ENCODE measurements at regions not wholly inside any gene's neighbourhood (a gene's known extent, or its start where the extent isn't known, plus 50 kb on each side); places are given as distances from the start of the nearest gene placed in this dataset.
"Not testable (repeated sequence)": the region's sequence is repeated elsewhere in the genome, so short reads cannot be mapped to it uniquely, and the experiment has no call there.

DNA sequence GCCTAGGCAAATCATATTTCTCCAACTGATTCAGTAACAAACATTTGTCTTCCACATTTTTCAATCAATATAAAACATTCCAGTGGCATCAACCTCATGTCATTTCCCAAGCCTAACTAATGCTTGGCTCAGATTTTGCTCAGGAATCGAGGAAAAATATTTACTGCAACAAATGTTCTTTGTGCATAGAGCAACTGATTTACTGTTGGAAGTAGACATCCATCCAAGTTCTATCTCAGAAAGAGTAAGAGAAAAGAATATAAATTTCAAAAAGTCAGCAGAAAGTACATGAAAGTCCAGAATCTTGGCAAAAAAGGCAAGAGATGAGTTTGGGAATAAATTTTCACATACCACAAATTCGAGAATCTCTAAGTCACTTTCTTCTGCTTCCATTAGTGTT lies 2245.0 kb upstream of the RAG2 start:
- no peak for DNase-seq

DNA sequence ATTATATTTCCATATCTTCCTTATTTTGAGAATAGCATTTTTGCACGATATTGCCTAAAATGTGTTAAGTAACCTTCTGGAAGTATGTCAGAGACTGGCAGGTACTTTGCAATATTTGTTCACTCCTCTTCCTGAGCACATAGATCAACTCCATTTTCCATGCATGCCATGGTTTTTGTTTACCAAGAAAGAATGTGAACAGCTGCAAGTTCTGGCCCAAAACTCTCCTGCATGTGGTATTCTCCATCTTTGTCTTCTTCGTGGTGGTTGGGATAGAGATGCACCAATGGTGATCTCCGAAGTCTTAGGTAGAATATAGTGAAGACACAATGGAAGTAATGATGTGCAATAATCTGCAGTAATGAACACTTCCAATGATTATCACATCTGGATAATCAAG lies 2241.0 kb upstream of the RAG2 start:
- no peak for DNase-seq

DNA sequence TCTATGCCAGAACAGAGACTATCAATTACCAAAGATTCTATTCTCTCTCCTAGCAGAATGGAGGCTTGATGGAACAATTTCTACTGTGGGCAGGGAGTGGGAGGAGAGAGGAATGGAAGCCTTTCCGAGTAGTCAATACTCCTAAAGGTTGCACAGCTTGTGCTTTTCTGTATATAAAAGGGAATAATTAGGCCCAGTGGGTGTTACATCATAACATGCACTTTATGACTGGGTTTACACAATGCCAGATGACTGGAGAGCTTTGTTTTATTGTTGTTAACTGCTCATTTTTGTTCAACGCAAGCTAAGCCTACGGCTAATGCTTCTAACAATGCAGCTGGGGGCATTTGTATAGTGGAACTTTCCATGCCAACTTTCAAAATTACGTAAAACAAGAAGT lies 2237.9 kb upstream of the RAG2 start:
- DNase-seq: no peak

DNA sequence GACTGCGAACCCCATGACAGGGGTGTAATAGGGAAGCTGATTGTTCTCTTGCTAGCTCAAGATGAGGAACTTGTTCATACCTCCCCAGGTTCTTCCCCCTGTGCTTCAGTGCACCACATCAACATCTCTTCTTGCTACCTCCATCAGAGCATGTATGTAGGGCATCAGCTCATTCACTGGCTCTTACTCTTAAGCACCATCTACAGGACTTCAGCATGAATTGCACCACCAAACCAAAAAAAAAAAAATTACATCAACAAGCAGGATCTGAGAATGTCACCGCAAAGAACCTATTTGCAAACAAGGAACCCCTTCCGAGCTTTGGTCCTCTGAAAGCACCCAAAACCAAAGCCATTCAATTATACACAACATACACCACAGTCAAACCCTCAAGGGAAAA lies 2226.5 kb upstream of the RAG2 start:
- no peak for DNase-seq

DNA sequence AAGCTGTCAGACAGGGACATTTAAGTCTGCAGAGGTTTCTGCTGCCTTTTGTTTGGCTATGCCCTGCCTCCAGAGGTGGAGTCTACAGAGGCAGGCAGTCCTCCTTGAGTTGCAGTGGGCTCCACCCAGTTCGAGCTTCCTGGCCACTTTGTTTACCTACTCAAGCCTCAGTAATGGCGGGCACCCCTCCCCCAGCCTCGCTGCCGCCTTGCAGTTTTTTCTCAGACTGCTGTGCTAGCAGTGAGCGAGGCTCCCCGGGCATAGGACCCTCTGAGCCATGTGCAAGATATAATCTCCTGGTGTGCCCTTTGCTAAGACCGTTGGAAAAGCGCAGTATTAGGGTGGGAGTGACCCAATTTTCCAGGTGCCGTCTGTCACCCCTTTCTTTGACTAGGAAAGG lies 2223.8 kb upstream of the RAG2 start:
- not testable (repeated sequence) for DNase-seq

DNA sequence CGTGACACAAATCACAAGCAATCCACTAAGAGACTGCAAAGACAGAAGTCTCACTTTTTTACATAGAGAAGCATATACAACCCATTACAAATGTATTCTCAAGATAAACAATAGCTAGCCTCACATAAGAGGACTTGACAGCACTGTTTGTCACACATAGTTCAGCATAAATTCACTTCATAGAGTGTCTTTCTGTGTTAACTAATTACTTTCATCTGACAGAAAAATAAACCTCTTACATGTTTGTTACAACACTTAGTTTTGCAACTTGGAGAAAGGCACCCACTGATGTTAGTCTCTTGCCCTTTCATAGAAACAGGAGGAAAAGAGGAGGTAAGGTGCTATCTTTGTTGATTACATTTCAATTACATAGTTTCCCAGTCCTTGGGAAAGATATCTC lies 2221.9 kb upstream of the RAG2 start:
- DNase-seq: no peak

DNA sequence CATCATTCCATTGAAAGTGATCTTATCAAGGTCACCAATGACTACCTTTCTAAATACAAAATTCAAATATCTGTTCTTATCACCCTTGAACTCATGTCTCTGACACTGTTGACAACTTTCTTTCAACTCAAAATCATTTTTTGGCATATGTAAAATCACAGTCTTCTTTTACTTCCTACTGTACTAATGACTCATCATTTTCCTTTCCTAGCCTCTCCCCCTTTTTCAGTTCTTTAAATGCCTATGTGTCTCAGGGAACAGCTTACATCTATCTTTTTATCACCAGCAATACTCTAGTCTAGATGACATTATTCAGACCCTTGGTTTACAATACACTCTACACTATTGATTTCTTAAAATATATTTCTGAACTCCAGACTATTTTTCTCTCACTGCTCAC lies 2220.7 kb upstream of the RAG2 start:
- DNase-seq: no peak

DNA sequence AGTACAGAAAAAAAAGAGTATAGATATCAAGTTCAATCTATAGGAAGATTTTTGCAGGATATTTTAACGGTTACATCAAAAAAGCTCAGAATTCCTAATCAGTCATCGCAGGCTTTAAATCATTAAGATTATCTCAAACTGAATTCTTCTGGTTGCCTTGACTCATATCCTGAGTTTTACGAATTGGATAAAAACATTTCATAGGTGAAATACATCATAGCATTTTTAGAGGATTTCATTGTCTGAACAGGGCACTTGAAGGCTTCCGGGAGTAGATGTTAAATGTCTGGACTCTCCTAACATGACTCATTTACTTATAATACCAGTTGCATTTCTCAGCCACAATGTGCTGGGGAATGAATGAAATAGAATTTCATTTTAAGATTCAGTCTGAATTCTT lies 2216.6 kb upstream of the RAG2 start:
- DNase-seq: no peak

DNA sequence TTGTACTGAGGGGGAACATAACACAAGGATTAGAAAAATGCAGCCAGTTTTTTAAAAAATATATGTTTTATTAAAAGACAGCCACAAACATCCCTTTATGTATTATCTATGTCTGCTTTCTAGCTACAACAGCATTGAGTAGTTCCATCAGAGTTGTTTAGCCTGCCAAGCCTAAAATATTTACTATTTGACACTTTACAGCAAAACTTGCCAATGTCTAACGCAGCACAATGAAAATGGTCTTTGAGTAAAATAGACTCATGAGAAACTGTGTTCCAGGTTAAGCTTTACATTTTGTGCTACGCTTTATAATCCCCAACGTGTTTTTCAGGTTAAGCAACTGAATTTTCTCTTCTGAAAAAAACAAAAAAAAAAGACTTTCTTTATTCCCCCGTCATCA lies 2211.5 kb upstream of the RAG2 start:
- DNase-seq: no peak

DNA sequence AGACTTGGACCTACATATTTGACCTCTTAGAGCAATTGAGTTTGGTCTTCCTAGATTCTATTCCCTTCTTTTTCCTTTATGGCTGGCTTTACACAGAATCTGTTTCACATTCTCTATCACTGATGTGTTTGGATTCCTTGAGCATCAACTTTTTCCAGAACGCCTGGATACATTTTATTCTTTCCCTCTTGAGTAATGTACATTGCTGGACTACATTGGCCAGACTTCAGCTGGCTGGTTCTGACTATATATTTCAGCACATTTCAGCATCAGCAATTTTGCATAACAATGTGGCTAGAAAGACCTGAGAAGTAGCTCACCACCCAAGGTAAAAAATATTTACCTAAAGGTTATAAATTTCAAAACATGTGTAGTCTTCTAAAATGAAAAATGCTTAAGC lies 2198.2 kb upstream of the RAG2 start:
- no peak for DNase-seq

DNA sequence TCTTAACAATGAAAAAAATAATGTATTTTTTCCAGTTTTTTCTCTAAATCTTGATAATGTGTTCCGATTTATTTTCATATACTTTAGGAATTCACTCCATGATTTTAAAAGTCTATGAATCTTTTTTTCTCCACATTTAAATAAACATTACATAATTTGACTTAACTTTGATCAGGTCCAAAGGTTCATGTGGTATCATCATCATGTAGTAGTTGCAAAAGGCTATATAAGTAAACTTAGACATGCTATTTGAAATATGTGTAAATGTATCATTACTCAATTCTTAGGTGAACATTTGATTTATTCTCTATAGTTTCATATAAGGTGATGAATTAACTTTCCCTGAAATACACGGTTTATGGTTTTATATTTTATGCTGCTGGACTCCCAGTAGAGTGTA lies 2197.0 kb upstream of the RAG2 start:
- no peak for DNase-seq

DNA sequence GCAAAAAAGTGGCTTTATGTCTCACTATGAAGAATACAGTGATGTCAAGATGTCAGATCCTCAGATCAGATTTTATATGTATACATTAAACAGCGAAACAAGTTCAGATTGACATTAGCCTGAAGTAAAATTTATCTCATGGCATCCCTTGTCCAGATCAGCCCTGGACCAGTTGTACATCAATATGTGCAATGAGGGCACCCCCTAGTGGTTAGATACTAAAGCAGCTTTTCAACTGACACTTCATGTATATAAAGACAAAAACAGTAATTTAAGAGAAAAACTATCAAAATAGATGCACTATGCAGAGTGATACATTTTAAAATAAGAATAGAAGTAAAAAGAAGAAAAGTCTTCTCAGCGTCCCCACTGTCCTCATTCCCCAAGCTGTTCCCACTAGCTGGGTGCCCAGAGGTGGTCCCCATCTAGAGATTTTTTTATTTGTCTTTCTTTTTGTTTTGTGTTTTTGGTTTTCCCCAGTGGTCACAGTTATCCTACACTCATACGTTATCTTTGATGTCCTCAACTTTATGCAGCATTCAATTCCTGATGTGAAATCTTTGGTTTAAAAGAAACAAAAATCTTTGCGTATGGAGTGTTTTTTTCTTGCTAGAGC lies 2193.4 kb upstream of the RAG2 start:
- DNase-seq: peak; percentile 62

DNA sequence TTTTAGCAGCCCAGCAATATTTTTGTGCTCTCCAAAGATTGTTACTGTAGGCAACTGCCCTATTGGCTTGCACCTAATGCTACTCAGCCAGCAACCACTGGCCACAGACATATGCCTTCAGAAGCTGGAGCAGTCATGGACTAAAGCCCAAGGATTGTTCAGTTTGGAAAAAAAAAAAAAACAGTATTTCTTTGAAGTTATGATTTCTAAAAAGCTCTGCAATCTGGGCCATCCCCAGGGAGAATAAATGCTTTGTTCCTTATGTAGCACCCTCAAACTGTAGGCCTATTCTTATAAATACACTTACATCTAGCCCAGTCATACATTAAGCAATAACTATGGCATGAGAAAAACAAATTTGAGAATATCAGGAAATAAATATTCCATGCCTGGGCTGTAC lies 2190.5 kb upstream of the RAG2 start:
- DNase-seq: no peak

DNA sequence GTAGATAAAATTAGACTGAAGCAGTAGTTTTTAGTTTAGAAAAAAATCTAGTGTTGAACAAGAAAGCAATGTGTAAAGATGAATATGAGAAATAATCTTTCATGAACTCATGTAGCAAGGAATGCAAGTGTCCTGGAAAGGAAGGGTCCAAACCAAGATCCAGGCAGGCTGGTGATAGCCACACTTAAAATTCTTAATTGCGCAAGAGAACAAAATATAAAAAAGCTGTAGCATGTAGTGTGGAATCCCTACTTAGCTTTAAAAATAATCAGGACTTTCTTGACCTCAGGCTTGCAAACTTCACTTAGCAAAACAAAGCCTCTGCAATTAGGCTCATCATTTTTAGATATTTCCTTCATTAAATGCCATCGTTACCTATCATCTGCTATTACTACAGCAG lies 2186.1 kb upstream of the RAG2 start:
- DNase-seq: no peak

DNA sequence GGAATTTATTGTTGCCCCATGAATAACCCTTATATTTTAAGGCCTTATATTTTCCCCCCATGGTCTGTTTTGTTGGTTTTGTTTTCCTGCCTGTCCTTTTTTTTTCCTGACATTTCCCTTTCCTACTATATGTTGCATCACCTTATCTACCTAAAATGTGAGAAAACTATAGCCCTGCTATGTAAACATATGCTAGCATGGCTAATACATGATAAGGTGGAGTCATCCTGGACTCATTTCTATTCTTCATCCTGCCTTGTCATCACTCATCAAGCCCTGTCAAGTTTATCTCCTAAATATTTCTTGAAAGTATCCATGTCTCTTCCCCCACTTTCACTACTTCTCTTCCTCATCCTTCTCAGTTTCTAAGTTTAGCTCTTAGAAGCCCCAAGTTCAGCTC lies 2168.8 kb upstream of the RAG2 start:
- no peak for DNase-seq

DNA sequence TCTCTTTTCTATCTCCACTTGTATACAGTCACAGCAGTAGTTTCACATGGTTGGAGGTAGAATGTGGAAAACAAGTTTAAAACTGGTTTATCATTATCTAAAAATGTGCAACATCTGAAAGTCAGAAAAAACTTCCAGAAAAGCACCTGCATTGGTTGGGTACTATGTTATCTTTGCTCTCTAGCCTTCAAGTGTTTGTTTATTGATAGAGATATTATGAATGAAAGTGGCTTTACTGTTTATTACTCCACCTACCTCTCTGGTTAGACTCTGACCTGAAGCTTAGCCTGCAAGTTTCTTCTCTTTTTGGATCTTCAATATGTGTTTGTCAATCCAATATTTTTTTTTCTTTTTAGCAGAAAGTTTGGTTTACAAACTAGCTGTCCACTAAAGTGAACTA lies 2161.4 kb upstream of the RAG2 start:
- DNase-seq: no peak

DNA sequence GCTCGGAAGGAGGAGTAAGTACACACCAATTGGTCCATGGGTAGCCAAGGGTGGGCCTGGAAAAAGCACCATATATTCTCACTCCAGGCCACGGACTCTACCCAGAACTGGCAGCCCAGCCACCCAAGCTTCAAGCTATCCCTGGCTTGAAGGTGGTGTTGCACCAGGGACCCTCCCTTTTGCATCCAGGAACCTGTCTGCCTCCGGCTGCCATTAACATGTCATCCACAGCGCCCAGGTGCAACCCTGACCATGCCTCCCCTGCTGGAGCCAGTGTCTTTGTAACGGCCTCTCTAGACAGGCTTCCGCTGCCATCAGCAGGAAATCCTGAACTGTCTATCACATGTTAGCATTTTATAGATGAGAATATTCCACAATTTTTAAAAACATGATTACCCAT lies 2158.5 kb upstream of the RAG2 start:
- DNase-seq: no peak

DNA sequence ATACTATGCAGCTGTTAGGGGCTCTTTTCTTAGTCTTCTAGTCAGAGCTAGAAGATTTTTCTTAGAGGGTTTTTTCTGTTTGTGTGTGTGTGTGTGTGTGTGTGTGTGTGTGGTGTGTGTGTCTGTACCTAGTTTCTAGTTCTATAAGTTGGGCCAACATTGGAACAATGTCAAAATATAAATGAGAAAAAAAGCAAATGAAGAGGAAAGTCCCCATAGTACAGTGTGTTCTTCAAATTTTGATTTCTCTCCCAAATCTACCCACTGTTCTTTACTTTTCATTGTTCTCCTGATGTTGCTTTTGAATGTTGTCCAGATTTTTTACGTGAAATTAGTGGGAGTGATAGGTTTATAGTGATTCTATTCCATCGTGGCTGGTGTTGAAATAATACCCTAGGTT lies 2153.4 kb upstream of the RAG2 start:
- DNase-seq: no peak

DNA sequence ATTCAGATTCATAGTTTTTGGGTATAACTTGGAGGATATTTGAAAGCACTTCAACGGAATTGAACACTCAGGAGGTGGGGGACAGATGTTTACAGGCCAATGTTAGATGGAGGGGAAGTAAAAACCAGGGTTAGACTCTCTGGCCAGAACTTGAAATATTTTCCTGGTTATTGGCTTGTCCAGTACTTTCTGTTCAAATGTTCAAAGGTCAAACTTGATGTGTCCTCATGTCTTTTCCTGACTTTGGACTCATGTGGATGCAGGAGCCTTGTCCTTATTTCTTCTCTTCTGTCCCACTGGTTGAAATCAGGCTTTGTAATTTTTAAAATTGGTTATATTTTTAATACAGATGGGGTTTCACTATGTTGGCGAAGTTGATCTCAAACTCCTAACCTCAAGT lies 2148.5 kb upstream of the RAG2 start:
- DNase-seq: not testable (repeated sequence)

DNA sequence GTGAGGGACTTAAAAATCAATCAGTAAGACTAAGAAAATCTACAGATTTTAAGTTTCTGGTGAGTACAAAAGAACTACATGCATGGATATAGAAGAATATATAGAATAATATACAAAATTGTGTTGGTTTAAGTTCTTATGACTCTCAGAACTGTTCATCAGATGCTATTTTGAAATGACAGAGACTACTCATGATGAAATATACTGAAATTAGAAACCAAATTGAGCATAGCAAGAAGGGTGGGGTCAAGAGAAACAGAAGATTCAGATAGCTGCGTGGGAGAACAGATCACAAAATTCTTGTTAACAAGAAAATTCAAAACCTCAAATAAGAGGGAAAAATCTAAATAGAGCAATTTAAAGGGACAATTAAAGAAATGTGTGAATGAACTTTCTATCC lies 2125.3 kb upstream of the RAG2 start:
- no peak for DNase-seq

DNA sequence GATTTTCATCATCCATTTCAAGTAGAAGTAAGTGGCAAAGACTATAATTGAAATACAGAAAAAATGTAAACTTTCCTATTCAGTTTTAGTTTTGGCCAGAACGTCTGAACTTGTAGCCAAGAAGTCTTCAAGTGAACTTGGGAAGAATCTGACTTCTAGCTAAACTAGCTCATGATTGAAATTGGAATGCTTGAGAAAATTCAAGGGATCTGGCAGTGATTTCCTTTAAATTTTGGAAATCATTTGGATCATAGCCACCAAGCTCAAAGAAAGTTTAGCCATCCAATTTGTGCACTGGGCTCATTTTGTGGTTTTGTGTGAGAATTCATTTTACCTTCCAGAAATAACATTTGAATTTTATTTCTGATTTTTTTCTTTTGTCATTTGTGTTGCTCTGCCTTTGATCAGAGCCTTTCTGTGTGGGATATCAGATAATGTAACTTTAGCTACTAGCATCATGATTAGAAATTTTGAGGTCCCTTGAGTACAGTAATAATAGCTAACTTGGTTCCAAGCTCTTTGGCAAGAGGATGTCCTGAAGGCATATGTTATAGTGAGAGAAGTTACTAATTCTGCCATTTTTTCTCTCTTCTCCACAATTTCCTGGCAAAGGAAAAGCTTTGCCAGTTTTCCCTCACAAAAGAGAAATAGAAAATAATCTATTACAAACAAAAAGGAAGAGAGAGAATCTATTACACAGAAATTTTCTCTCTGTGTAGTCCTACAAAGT lies 2123.7 kb upstream of the RAG2 start:
- no peak for DNase-seq

DNA sequence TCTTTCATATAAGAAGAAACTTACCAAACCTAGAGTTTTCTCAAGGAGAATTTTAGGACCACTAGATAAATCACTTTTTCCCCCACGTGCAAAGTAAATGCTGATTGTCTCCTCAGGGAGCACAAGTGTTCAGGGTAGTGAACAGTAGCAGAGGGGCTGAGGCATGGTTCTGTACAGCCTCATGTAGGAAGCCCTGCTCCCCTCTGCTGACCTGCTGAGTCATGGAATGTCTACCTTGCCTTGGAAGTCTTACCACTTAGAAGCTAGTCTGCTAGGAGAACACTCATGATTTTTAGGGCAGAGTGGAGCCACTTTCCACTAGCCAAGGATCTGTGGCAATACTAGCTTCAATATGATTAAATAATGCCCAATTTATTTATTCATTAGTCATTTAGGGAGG lies 2120.6 kb upstream of the RAG2 start:
- no peak for DNase-seq

DNA sequence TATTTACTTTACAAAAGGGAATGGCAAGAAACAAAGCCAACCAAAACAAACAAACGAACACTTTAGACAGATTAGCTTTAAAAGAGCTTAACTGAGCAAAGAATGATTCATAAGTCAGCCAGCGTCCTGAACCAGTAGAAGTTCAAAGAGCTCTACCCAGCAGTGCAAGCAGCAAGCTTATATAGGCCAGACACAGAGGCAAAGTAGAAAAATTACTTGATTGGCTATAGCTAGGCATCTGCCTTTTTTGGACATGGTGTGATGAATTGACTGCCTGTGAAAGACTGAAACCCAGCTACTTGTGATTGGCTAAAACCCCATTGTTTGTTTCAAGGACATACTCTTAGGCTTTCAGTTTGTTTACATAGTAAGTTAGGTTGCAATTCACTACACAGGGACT lies 2120.0 kb upstream of the RAG2 start:
- DNase-seq: no peak

DNA sequence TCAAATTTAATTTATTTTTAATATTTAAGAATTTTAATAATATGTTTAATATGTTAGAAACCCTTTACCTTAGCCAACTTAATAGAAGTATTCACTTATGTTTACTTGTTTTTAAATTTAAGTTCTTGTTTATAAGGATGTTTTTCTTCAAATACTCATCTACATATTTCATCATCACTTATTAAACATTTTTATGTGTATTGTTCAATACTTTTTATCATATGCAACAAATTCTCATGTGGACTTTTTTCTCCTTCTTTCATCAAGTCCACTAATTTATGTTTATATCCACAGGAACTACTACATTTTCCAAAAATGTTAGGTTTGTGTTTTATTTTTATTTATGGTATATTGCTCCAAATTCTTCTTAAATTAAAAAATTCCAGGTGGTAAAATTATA lies 2113.1 kb upstream of the RAG2 start:
- DNase-seq: no peak

DNA sequence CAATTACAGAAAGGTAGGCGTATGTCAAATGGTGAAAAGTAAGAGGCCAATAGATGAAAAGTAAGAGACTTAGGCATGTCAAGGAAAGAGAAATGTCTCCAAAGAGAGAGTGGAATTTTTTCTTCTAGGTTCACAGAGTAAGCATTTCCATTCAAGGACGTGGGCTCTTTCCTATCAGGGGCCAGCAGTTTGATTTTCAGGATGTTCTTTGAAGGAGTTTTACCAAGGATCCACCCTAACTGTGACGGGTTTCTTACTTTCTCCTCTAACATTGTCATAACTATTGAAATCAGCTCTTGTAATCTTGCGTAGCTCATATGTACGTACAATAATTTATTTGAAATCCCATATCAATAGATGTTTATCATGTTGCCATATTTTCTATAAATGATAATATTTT lies 2112.2 kb upstream of the RAG2 start:
- no peak for DNase-seq
